ENCODE measurements at regions not wholly inside any gene's neighbourhood (a gene's known extent, or its start where the extent isn't known, plus 50 kb on each side); places are given as distances from the start of the nearest gene placed in this dataset.

GRCh38 chr6:145042559-145042958, 692.8 kb downstream of the EPM2A start:
- Mint-ChIP-seq H3K9me3 (no peaks in the 10 kb centered on the region), H3K4me1 (ENCODE audit: low read depth) (peaks cover 6% of the 10 kb centered on the region), H3K27ac (no peak overlapping the region), H3K27me3 (ENCODE audit: low read depth) (peaks cover 23% of the 10 kb centered on the region), H3K36me3 (ENCODE audit: insufficient read depth in 2 of 2) (no peaks in the 10 kb centered on the region), H3K4me3 (no peak overlapping the region)
- DNase-seq, result no peak
- ATAC-seq (replicated peaks in 1 of 2), result no peak

- Mint-ChIP-seq H3K4me3 (no peak overlapping the region), H3K27ac (no peak overlapping the region), H3K27me3 (ENCODE audit: low read depth) (peaks cover 23% of the 10 kb centered on the region), H3K36me3 (ENCODE audit: insufficient read depth in 2 of 2) (no peaks in the 10 kb centered on the region), H3K9me3 (no peaks in the 10 kb centered on the region), H3K4me1 (ENCODE audit: low read depth) (peaks cover 6% of the 10 kb centered on the region)
- DNase-seq, result no peak
- no peak for ATAC-seq (replicated peaks in 1 of 2)
These were observed 691.3 kb downstream of the EPM2A start for GRCh38 chr6:145043926-145044500.

- H3K4me1 Mint-ChIP-seq (ENCODE audit: low read depth), result peaks cover 6% of the 10 kb centered on the region
- H3K36me3 Mint-ChIP-seq (ENCODE audit: insufficient read depth in 2 of 2), result no peaks in the 10 kb centered on the region
- no peak overlapping the region for H3K27ac Mint-ChIP-seq
- no peak overlapping the region for H3K4me3 Mint-ChIP-seq
- H3K9me3 Mint-ChIP-seq, result no peaks in the 10 kb centered on the region
- DNase-seq, result peak in 1 of 2 donors; percentile 1
- ATAC-seq (replicated peaks in 1 of 2), result peak; percentile 70 to 89
- H3K27me3 Mint-ChIP-seq (ENCODE audit: low read depth), result peaks cover 23% of the 10 kb centered on the region
These were observed 690.6 kb downstream of the EPM2A start for GRCh38 chr6:145044641-145045246.

GRCh38 chr6:145045582-145045981, 689.7 kb downstream of the EPM2A start:
- Mint-ChIP-seq H3K4me3 (no peak overlapping the region), H3K27ac (no peak overlapping the region), H3K36me3 (ENCODE audit: insufficient read depth in 2 of 2) (no peaks in the 10 kb centered on the region), H3K9me3 (no peaks in the 10 kb centered on the region), H3K27me3 (ENCODE audit: low read depth) (peaks cover 23% of the 10 kb centered on the region), H3K4me1 (ENCODE audit: low read depth) (peaks cover 6% of the 10 kb centered on the region)
- no peak for DNase-seq
- no peak for ATAC-seq (replicated peaks in 1 of 2)

GRCh38 chr6:145047891-145048290, 687.4 kb downstream of the EPM2A start:
- no peak overlapping the region for H3K4me3 Mint-ChIP-seq
- no peaks in the 10 kb centered on the region for H3K36me3 Mint-ChIP-seq (ENCODE audit: insufficient read depth in 2 of 2)
- H3K9me3 Mint-ChIP-seq, result no peaks in the 10 kb centered on the region
- peaks cover 31% of the 10 kb centered on the region for H3K27me3 Mint-ChIP-seq (ENCODE audit: low read depth)
- H3K4me1 Mint-ChIP-seq (ENCODE audit: low read depth), result peaks cover 14% of the 10 kb centered on the region
- DNase-seq, result no peak
- no peak for ATAC-seq (replicated peaks in 1 of 2)
- no peak overlapping the region for H3K27ac Mint-ChIP-seq

GRCh38 chr6:145051661-145052060, 683.7 kb downstream of the EPM2A start:
- Mint-ChIP-seq H3K27ac (no peak overlapping the region), H3K36me3 (ENCODE audit: insufficient read depth in 2 of 2) (no peaks in the 10 kb centered on the region), H3K27me3 (ENCODE audit: low read depth) (peaks cover 9% of the 10 kb centered on the region), H3K4me3 (no peak overlapping the region), H3K9me3 (no peaks in the 10 kb centered on the region), H3K4me1 (ENCODE audit: low read depth) (peaks cover 8% of the 10 kb centered on the region)
- no peak for ATAC-seq (replicated peaks in 1 of 2)
- no peak for DNase-seq

- no peaks in the 10 kb centered on the region for H3K36me3 Mint-ChIP-seq (ENCODE audit: insufficient read depth in 2 of 2)
- H3K27me3 Mint-ChIP-seq (ENCODE audit: low read depth), result peaks cover 13% of the 10 kb centered on the region
- DNase-seq, result no peak
- no peak overlapping the region for H3K27ac Mint-ChIP-seq
- no peaks in the 10 kb centered on the region for H3K9me3 Mint-ChIP-seq
- no peak overlapping the region for H3K4me3 Mint-ChIP-seq
- no peak for ATAC-seq (replicated peaks in 1 of 2)
- peaks cover 8% of the 10 kb centered on the region for H3K4me1 Mint-ChIP-seq (ENCODE audit: low read depth)
These were observed 679.8 kb downstream of the EPM2A start for GRCh38 chr6:145055567-145055966.

GRCh38 chr6:145060714-145061113, 674.6 kb downstream of the EPM2A start:
- no peak for DNase-seq
- Mint-ChIP-seq H3K27me3 (ENCODE audit: low read depth) (peaks cover 16% of the 10 kb centered on the region), H3K4me1 (ENCODE audit: low read depth) (no peaks in the 10 kb centered on the region), H3K27ac (no peak overlapping the region), H3K36me3 (ENCODE audit: insufficient read depth in 2 of 2) (no peaks in the 10 kb centered on the region), H3K9me3 (no peaks in the 10 kb centered on the region), H3K4me3 (no peak overlapping the region)
- no peak for ATAC-seq (replicated peaks in 1 of 2)

- Mint-ChIP-seq H3K27ac (no peak overlapping the region), H3K4me1 (ENCODE audit: low read depth) (no peaks in the 10 kb centered on the region)
These were observed 672.2 kb downstream of the EPM2A start for GRCh38 chr6:145063091-145063490.

GRCh38 chr6:145067430-145067829, 667.9 kb downstream of the EPM2A start:
- H3K27me3 Mint-ChIP-seq (ENCODE audit: low read depth), result peaks cover 16% of the 10 kb centered on the region
- no peak overlapping the region for H3K4me3 Mint-ChIP-seq
- no peak overlapping the region for H3K27ac Mint-ChIP-seq
- no peaks in the 10 kb centered on the region for H3K36me3 Mint-ChIP-seq (ENCODE audit: insufficient read depth in 2 of 2)
- H3K9me3 Mint-ChIP-seq, result peaks cover 0 to 2% of the 10 kb centered on the region in 2 donors
- DNase-seq, result no peak
- H3K4me1 Mint-ChIP-seq (ENCODE audit: low read depth), result no peaks in the 10 kb centered on the region
- ATAC-seq (replicated peaks in 1 of 2), result no peak

More at GRCh38 chr6:145063091-145063490, 672.2 kb downstream of the EPM2A start:
- DNase-seq, result no peak
- H3K27me3 Mint-ChIP-seq (ENCODE audit: low read depth), result peaks cover 19% of the 10 kb centered on the region
- no peak overlapping the region for H3K4me3 Mint-ChIP-seq
- H3K36me3 Mint-ChIP-seq (ENCODE audit: insufficient read depth in 2 of 2), result no peaks in the 10 kb centered on the region
- no peak for ATAC-seq (replicated peaks in 1 of 2)
- H3K9me3 Mint-ChIP-seq, result no peaks in the 10 kb centered on the region

GRCh38 chr6:145068577-145068976, 666.7 kb downstream of the EPM2A start:
- Mint-ChIP-seq H3K27ac (no peak overlapping the region), H3K36me3 (ENCODE audit: insufficient read depth in 2 of 2) (no peaks in the 10 kb centered on the region), H3K4me1 (ENCODE audit: low read depth) (no peaks in the 10 kb centered on the region), H3K27me3 (ENCODE audit: low read depth) (peaks cover 13% of the 10 kb centered on the region), H3K4me3 (no peak overlapping the region), H3K9me3 (peaks cover 0 to 2% of the 10 kb centered on the region in 2 donors)
- ATAC-seq (replicated peaks in 1 of 2), result no peak
- DNase-seq, result no peak

GRCh38 chr6:145069966-145070365, 665.4 kb downstream of the EPM2A start:
- Mint-ChIP-seq H3K27me3 (ENCODE audit: low read depth) (peaks cover 20% of the 10 kb centered on the region), H3K4me3 (no peak overlapping the region), H3K9me3 (peaks cover 0 to 4% of the 10 kb centered on the region in 2 donors), H3K27ac (no peak overlapping the region), H3K4me1 (ENCODE audit: low read depth) (no peaks in the 10 kb centered on the region), H3K36me3 (ENCODE audit: insufficient read depth in 2 of 2) (no peaks in the 10 kb centered on the region)
- no peak for ATAC-seq (replicated peaks in 1 of 2)
- no peak for DNase-seq

- H3K4me3 Mint-ChIP-seq, result no peak overlapping the region
- H3K27me3 Mint-ChIP-seq (ENCODE audit: low read depth), result peaks cover 14% of the 10 kb centered on the region
- no peaks in the 10 kb centered on the region for H3K4me1 Mint-ChIP-seq (ENCODE audit: low read depth)
- peaks cover 0 to 4% of the 10 kb centered on the region in 2 donors for H3K9me3 Mint-ChIP-seq
- no peak overlapping the region for H3K27ac Mint-ChIP-seq
- no peak for ATAC-seq (replicated peaks in 1 of 2)
- DNase-seq, result no peak
- H3K36me3 Mint-ChIP-seq (ENCODE audit: insufficient read depth in 2 of 2), result no peaks in the 10 kb centered on the region
These were observed 664.5 kb downstream of the EPM2A start for GRCh38 chr6:145070791-145071190.

GRCh38 chr6:145071836-145072235, 663.5 kb downstream of the EPM2A start:
- DNase-seq, result no peak
- H3K36me3 Mint-ChIP-seq (ENCODE audit: insufficient read depth in 2 of 2), result no peaks in the 10 kb centered on the region
- ATAC-seq (replicated peaks in 1 of 2), result no peak
- H3K27ac Mint-ChIP-seq, result no peak overlapping the region
- peaks cover 0 to 4% of the 10 kb centered on the region in 2 donors for H3K9me3 Mint-ChIP-seq
- H3K4me1 Mint-ChIP-seq (ENCODE audit: low read depth), result no peaks in the 10 kb centered on the region
- H3K27me3 Mint-ChIP-seq (ENCODE audit: low read depth), result peaks cover 7% of the 10 kb centered on the region
- no peak overlapping the region for H3K4me3 Mint-ChIP-seq

Measured in activated T-cell treated with anti-CD3 and anti-CD28 coated beads, Interleukin-2, amount 50 U/mL, for 72 hours (primary cell).